ENCODE measurements at regions not wholly inside any gene's neighbourhood (a gene's known extent, or its start where the extent isn't known, plus 50 kb on each side); places are given as distances from the start of the nearest gene placed in this dataset.

DNA sequence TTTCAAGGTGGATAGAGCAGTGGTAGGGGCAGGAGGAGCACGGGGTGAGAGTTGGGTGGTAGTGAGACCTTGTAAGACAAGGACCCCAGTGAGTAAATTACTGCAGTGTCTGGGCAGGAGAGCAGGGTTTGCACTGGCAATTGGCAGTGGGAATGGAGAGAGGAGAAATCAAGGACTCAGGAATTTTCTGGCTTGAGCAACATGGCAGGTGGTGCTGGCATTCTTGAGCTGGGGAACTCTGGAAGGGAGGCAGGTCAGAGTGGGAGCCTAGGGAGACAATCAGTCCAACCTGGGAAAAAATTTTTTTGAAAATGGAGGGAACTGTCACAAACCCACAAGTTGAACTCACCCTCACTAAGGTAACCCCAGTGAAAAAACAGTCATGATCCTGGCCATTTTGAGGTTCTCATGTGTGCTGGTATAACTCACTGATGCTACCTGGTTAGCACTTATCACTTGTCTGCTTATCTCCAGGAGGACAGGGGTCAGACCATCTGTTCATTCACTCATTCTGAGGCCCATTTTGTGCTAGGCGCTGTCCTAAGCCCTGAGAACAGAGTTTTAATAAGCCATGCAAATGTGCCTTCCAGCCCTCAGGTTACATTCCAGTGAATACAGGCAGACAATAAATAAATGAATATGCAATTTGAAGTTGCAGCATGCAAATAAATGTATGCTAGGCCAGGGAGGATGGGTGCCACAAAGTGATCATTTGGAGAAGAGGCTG, 92.2 kb upstream of the SEC11C start:
- TF ChIP-seq, protein P1, sequence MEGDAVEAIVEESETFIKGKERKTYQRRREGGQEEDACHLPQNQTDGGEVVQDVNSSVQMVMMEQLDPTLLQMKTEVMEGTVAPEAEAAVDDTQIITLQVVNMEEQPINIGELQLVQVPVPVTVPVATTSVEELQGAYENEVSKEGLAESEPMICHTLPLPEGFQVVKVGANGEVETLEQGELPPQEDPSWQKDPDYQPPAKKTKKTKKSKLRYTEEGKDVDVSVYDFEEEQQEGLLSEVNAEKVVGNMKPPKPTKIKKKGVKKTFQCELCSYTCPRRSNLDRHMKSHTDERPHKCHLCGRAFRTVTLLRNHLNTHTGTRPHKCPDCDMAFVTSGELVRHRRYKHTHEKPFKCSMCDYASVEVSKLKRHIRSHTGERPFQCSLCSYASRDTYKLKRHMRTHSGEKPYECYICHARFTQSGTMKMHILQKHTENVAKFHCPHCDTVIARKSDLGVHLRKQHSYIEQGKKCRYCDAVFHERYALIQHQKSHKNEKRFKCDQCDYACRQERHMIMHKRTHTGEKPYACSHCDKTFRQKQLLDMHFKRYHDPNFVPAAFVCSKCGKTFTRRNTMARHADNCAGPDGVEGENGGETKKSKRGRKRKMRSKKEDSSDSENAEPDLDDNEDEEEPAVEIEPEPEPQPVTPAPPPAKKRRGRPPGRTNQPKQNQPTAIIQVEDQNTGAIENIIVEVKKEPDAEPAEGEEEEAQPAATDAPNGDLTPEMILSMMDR (IDR thresholded peaks at IDR 0.05), result no peak
- TF ChIP-seq POLR2AphosphoS5 (IDR thresholded peaks at IDR 0.05) (no peak), POLR2A (IDR thresholded peaks at IDR 0.05) (no peak), EP300 (IDR thresholded peaks at IDR 0.05) (no peak)

All from stomach (tissue), 4 donors.